Activated T-helper 1 cell treated with anti-CD3 and anti-CD28 coated beads, Interleukin-2, amount 50 U/mL, for 16 hours (primary cell): ENCODE measurements at regions not wholly inside any gene's neighbourhood (a gene's known extent, or its start where the extent isn't known, plus 50 kb on each side); places are given as distances from the start of the nearest gene placed in this dataset.
"Not testable (repeated sequence)": the region's sequence is repeated elsewhere in the genome, so short reads cannot be mapped to it uniquely, and the experiment has no call there.

ENCODE experiments used
- DNase-seq, 2 donors: peaks; one replicate each; pipeline ENCODE4 v3.0.0-alpha.2; 2020; ENCODE audit warnings: low read depth in 1 of 2, low spot score in 1 of 2

- DNase-seq, result no peak
These were observed 53.8 kb downstream of the COX7C start for GRCh38 chr5:86671536-86671935.

DNA sequence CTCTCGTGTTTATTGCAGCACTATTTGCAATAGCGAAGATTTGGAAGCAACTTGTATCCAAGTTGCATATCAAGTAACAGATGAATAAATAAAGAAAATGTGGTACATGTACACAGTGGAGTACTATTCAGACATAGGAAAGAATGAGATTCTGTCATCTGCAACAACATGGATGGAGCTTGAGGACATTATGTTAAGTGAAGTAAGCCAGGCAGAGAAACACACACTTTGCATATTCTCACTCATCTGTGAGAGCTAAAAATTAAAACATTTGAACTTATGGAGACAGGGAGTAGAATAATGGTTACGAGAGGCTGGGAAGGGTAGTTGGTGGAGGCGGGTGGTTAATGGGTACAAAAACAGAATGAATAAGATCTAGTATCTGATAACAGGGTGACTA lies 56.3 kb downstream of the COX7C start:
- no peak for DNase-seq

DNA sequence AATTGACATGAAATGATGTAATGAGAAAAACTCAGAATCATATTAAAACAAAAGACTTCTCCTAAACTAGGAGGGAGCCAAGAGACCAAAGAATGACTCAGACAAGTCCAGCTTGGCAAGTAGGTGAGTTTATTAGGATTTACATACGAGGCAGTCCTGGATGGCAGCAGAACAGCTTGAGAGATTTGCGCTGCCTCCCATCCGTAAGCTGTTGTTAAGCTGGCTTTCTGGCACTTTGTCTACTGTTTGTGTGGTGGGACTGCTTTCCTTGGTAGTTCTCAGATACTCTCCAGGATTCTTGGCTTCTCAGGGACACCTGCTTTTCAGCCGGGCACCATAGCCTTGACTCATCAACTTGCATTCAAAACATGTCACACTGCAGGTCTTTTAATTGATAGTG lies 57.6 kb downstream of the COX7C start:
- no peak for DNase-seq

GRCh38 chr5:86679529-86679928 lies 61.8 kb downstream of the COX7C start:
- DNase-seq, result no peak

DNA sequence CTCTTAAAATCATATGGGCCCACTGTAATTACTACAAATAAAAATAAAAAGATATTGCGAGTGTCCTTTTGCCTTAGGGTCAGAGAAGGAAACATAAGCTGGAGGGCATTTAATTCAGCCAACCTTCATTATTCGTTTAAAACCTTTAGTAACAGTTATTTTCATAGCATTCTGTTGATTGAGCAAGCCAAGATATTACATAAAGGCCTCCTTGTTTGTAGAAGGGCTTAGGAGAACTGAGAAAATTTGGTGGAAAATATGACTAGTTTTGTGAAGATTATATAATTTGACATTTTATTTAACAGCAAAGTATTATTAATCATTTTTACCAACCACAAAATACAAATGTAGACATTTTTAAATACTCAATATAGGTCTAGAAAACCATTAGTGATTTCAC lies 62.2 kb downstream of the COX7C start:
- DNase-seq, result no peak

- DNase-seq, result no peak
These were observed 66.5 kb downstream of the COX7C start for GRCh38 chr5:86684222-86684621.

- no peak for DNase-seq
These were observed 68.3 kb downstream of the COX7C start for GRCh38 chr5:86686046-86686445.

GRCh38 chr5:86688406-86688805 lies 70.7 kb downstream of the COX7C start:
- no peak for DNase-seq

- DNase-seq, result no peak
These were observed 71.5 kb downstream of the COX7C start for GRCh38 chr5:86689103-86689729.

DNA sequence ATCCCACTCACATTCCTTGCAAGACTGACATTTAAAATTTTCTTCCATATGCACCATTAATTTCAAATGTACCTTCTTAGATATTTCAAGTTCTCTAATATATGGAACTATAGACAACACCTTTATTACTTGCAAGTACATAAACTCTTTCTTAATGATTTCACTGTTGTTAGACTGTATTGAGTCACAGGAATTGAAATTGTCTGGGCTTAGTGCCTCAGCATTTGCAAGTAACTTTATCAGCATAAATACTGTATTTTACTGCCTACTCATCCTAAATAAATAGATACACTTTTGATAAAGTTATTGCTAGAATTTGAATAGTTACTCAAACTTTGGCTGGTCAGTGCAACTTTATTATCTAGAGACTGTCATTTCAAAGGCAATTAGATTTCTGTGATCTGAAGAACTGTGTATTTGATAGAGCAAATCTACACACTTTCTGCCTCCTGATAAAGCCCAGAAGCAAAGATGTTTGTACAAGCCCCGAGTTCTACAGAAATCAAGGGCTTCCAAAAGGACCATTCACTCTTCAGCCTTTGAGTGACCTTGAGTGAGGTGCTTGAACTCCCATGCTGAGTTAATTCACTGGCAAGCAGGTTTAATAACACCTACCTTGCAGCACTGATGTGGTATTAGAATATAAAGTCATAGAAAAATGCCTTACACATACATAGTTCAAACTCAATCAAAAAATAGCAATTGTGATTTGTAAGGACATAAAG lies 91.6 kb downstream of the COX7C start:
- no peak for DNase-seq

GRCh38 chr5:86716121-86716520 lies 98.4 kb downstream of the COX7C start:
- DNase-seq, result no peak

DNA sequence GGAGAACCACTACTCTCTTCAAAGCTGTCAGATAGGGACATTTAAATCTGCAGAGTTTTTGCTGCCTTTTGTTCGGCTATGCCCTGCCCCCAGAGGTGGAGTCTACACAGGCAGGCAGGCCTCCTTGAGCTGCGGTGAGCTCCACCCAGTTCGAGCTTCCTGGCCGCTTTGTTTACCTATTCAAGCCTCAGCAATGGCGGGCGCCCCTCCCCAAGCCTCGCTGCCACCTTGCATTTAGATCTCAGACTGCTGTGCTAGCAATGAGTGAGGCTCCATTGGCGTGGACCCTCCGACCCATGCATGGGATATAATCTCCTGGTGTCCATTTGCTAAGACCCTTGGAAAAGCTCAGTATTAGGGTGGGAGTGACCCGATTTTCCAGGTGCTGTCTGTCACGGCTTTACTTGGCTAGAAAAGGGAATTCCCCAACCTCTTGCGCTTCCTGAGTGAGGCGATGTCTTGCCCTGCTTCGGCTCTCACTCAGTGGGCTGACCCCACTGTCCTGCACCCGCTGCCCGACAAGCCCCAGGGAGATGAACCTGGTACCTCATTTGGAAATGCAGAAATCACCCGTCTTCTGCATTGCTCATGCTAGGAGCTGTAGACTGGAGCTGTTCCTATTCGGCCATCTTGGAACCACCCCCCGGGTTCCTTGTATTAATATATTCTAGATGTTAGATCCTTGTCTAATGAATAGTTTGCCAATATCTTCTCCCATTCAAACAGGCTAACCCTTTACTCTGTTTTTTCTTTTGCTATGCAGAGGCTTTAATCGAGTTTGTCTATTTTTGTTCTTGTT lies 113.8 kb downstream of the COX7C start:
- DNase-seq, result not testable (repeated sequence)

DNA sequence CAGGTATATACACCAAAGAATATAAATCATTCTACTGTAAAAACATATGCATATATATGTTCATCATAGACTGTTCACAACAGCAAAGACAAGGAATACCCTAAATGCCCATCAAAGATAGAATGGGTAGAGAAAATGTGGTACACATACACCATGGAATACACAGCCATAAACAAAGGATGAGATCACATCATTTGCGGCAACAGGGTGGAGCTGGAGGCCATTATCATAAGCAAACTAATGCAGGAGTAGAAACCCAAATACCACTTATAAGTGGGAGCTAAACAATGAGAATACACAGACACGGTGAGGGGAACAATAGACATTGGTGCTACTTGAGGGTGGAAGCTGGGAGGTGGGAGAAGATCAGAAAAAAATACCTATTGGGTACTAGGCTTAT lies 117.6 kb downstream of the COX7C start:
- DNase-seq, result no peak

DNA sequence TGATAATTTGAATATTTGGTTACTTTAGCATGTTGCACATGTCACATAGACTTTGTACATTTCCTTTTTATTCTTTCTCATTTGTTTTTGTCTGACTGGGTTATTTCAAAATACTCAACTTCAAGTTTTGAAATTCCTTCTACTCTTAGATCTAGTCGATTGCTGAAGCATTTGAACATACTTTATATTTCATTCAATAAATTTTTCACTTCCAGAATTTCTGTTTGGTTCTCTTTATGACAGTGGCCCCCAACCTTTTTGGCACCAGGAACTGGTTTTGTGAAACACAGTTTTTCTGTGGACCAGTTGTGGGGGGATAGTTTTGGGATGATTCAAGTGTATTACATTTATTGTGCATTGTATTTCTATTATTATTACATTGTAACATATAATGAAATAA lies 119.8 kb downstream of the COX7C start:
- DNase-seq, result no peak

GRCh38 chr5:86748538-86749105 lies 130.9 kb downstream of the COX7C start:
- DNase-seq, result no peak

GRCh38 chr5:86749841-86750240 lies 132.1 kb downstream of the COX7C start:
- DNase-seq, result no peak

- DNase-seq, result no peak
These were observed 139.1 kb downstream of the COX7C start for GRCh38 chr5:86756839-86757238.

DNA sequence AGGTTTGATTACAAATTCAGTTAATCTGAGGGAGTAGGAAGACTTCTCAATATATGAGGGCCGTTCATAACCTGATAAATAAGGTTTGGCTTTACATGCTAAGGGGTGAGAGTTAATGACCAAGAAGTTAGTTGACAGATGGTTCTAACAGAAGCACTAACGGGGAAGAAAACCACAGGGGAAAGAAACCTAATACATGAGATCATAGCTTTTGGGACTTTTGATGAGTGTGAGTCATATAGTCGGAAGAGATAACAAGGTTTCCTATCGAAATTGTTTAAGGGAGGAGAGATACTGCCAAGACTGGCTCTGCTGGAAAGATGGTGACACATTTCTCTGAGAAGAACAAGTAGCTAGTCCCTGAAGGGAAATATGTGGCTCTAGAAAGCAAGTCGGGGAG lies 140.1 kb downstream of the COX7C start:
- DNase-seq, result no peak

GRCh38 chr5:86760661-86761060 lies 142.9 kb downstream of the COX7C start:
- no peak for DNase-seq

- DNase-seq, result no peak
These were observed 146.2 kb downstream of the COX7C start for GRCh38 chr5:86763929-86764328.

GRCh38 chr5:86765778-86766502 lies 148.2 kb downstream of the COX7C start:
- DNase-seq, result no peak
